ENCODE measurements at regions not wholly inside any gene's neighbourhood (a gene's known extent, or its start where the extent isn't known, plus 50 kb on each side); places are given as distances from the start of the nearest gene placed in this dataset.

DNA sequence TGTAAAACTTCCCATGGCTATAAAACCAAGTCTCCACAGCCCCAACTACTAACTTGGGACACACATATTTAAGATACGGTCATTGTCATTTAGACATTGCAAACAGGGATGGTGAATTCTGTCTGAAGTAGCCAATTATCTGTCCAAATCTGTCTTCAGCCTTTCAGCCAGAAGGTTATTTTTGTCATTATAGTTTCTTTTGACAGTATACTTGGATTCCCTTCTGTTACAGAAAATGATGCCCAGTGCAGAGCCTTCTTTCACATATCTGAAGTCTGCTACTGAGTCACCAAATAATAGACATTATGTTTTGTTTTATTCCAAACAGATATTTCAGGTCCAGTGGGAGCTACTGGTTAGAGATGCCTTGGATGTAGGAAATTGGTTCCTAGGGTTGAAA, 452.4 kb upstream of the HTR2A start:
- no peak for DNase-seq (ENCODE audit: low read depth in 2 of 2)

DNA sequence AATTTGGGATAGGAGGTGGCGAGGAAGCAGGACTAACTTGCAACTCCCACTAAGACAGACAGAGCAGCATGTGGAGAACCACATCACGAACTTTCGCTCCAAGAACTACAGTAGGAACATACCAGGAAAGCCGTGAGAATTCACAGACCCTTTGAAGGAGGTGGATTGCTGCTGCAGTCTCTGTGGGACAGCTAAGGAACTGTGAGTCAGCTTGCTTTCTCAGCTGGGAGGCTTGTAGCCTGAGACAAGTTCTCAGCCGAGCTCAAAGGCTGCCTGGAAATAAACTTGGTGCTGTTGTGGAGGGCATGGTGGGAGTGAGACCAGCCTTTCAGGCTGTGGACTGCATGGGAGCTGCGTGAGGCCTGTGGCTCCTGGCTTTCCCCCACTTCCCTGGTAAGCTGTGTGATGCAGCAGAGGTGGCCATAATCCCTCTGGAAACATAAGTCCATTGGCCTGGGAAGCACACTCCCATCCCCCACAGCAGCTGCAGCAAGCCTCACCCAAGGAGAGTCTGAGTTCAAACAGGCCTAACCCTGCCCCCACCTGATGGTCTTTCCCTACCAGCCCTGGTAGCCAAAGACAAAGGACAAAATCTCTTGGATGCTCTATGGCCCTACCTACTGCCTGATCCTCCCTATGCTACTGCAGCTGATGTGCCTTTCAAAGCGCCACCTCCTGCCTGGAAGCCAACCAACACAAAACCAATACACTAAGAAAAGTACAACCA, 441.1 kb upstream of the HTR2A start:
- no peak for DNase-seq (ENCODE audit: low read depth in 2 of 2)

DNA sequence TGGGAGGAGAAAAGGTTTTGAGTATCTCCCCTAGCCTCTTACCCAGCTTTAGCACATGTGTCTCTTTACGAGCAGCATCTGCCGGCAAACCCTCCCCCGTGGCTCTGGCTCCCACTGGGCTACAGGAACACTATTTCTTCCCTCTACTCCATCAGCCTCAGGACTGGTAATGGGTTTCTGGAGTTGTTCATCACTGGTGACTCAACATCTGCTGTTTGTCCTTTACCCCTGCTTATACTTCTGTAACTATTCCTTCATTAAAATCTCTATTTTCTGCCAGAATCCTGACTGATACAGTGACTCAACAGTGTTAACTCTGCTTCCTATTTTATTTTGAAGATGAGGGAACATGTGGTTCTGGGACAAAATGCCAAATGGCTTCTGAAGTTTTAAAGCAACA, 437.3 kb upstream of the HTR2A start:
- DNase-seq (ENCODE audit: low read depth in 2 of 2) = no peak

- no peak for DNase-seq (ENCODE audit: low read depth in 2 of 2)
Measured at GRCh38 chr13:47332149-47332548, 435.3 kb upstream of the HTR2A start.

GRCh38 chr13:47330031-47330430, 433.2 kb upstream of the HTR2A start:
- DNase-seq (ENCODE audit: low read depth in 2 of 2) = no peak

DNA sequence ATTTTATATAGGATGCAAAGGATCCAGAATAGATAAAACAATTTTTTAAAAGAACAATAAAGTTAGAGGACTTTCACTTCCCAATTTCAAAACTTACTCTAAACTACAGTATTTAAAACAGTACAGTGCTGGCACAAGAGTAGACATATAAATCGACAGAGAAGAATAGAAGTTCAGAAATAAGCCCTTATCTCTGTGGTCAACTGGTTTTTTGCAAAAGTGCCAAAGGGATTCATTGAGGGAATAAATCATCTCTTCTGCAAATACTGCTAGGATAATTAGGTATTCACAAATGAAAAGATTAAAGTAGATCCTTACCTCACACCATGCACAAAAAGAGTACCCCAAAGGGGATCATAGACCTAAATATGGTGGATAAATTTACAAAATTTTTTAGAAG, 431.0 kb upstream of the HTR2A start:
- DNase-seq (ENCODE audit: low read depth in 2 of 2) = no peak

DNA sequence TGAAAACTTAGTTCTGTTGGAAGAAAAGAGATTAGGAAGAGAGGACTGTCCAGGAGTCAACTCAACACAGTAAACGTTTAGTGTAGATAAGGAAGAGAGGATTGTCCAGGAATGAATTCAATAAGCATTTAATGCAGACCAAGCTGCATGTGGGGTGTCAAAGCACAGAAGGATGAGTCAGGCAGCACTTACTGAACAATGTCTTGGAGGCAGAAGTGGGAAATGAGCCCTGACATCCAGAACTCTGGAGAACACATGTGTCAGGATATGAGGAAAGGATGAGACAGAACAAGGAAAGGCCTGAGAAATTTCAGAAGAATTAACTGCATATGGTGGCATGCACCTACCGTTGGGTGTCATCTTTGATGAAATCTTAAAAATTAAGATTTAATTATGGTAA, 429.2 kb upstream of the HTR2A start:
- DNase-seq (ENCODE audit: low read depth in 2 of 2) = no peak

- no peak for DNase-seq (ENCODE audit: low read depth in 2 of 2)
Measured at GRCh38 chr13:47317356-47317755, 420.5 kb upstream of the HTR2A start.

- no peak for DNase-seq (ENCODE audit: low read depth in 2 of 2)
Measured at GRCh38 chr13:47310401-47310800, 413.5 kb upstream of the HTR2A start.

GRCh38 chr13:47306991-47307390, 410.1 kb upstream of the HTR2A start:
- no peak for DNase-seq (ENCODE audit: low read depth in 2 of 2)

GRCh38 chr13:47303626-47304025, 406.8 kb upstream of the HTR2A start:
- no peak for DNase-seq (ENCODE audit: low read depth in 2 of 2)

DNA sequence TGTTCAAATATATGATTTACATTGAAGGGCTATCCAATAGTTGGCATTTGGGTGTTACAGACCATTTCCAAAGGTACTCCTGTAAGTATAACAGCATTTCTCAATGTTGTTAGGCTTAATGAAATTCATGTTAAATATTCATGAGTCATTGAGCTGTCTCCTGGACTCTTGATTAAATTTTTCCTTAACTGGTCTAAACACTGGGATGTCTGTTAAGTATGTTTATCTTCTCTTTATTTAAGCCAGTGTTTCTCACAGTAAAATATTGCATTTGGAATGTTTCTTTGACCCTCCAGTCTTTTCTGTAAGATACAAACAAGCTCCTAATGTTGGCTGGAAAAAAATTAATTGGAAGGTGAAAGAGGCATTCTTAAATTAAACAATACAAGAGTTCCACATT, 402.5 kb upstream of the HTR2A start:
- no peak for DNase-seq (ENCODE audit: low read depth in 2 of 2)

GRCh38 chr13:47298506-47298905, 401.7 kb upstream of the HTR2A start:
- no peak for DNase-seq (ENCODE audit: low read depth in 2 of 2)

GRCh38 chr13:47294691-47295090, 397.8 kb upstream of the HTR2A start:
- DNase-seq (ENCODE audit: low read depth in 2 of 2) = no peak

- no peak for DNase-seq (ENCODE audit: low read depth in 2 of 2)
Measured at GRCh38 chr13:47291107-47291656, 394.3 kb upstream of the HTR2A start.

GRCh38 chr13:47289567-47289966, 392.7 kb upstream of the HTR2A start:
- DNase-seq (ENCODE audit: low read depth in 2 of 2) = no peak

- no peak for DNase-seq (ENCODE audit: low read depth in 2 of 2)
Measured at GRCh38 chr13:47288546-47288945, 391.7 kb upstream of the HTR2A start.

DNA sequence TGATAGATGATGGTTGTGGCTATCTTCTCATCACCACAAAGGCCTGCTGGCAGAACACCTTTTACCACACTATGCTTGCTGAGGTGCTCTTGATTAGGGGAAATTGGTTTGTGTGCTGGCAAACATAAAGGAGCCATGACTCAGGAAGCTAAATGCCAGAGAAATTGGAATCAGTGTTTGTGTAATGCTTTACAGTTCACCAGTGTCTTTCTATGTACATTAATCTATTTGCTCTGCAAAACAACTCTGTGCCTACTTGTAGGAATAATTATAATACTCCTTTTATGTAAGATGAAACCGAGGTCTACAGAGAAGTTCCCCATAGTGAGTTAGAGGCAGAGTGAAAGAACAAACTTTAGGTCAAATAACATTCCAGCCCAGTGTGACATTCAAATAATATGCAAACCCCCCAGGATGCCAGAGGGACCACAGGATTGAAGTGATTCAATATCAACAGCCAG, 390.5 kb upstream of the HTR2A start:
- no peak for DNase-seq (ENCODE audit: low read depth in 2 of 2)

DNA sequence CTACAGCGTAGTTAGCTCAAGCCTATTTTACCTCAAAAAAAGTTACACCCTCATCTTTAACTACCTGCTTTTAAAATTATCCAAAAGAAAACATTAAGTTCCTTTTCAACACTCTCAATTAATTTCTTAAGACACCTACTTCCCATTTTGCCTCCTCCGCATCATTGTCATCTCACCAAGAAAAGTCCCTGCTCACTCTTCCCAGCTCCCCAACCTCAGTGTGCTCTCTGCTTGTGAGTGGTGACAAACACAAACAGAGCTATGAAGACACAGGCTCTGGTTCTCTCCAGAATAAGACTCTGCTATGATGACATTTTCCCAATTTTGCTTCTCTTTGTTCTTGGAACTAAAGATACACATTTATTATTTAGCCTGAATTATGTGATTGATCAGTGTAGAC, 385.1 kb upstream of the HTR2A start:
- no peak for DNase-seq (ENCODE audit: low read depth in 2 of 2)

GRCh38 chr13:47279920-47280319, 383.1 kb upstream of the HTR2A start:
- no peak for DNase-seq (ENCODE audit: low read depth in 2 of 2)

DNA sequence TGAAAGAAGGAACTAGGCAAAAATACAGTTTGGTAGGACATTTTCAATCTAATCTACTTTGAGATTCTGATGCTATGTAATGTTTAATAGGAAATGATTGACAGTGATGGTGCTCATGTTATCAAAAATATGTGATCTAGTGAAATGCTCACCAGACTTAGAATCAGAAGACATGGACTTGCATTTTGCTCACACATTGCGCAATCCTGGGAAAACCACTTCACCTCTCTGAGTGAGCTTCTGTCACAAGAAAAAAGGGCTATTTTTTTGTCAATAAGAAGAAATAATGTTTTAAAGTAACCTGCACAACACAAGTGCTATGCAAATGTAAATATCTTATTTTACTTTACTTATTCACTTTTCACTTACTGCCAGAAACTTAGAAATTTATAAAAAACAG, 380.9 kb upstream of the HTR2A start:
- DNase-seq (ENCODE audit: low read depth in 2 of 2) = no peak

DNA sequence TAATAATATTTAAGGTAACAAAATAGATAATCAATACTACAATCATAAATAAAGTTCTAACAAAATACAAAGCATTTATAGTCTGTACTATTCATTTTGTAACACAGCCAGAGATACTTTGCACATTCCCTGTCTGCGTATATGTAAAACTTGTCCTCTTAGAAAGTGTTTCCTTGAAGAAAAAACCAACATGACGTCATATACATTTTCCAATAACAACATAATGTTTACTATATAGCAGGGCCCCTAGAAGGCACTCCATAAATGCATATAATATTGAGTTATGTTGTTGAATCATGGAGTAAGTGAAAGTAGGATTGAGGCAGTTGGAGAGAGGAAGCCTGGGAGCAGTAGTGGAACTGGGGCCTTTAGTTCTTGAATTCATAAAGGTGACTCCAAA, 371.4 kb upstream of the HTR2A start:
- DNase-seq (ENCODE audit: low read depth in 2 of 2) = no peak

- DNase-seq (ENCODE audit: low read depth in 2 of 2) = no peak
Measured at GRCh38 chr13:47258384-47258783, 361.5 kb upstream of the HTR2A start.

- DNase-seq (ENCODE audit: low read depth in 2 of 2) = no peak
Measured at GRCh38 chr13:47256618-47257017, 359.8 kb upstream of the HTR2A start.
